Heart left ventricle (tissue), 16 donors: ENCODE measurements at regions not wholly inside any gene's neighbourhood (a gene's known extent, or its start where the extent isn't known, plus 50 kb on each side); places are given as distances from the start of the nearest gene placed in this dataset.

Experiments
- ATAC-seq, 4 donors: fragments of 200-7000 bp; cut with Tn5 transposase; one replicate each; pipeline ENCODE4 v1.9.1; 2020 to 2022; ENCODE audit warnings: moderate library complexity in 4 of 4, mild to moderate bottlenecking in 3 of 4, moderate number of reproducible peaks in 1 of 4
- DNase-seq, 5 donors: peaks; one replicate each; pipeline ENCODE4 v3.0.0-alpha.2; 2020
- H3K27ac ChIP-seq, 12 donors: fragments of 200-600 bp; sonication (generic) in 4 of 12; one replicate each; pipeline versions ENCODE4 v1.5.0 to v1.8.0; 2016 to 2022; ENCODE audit warnings: mild to moderate bottlenecking in 2 of 12
- H3K27me3 ChIP-seq, 9 donors: fragments of 200-600 bp; sonication (generic) in 2 of 9; one replicate each; pipeline versions ENCODE4 v1.5.1 to v1.8.0; 2016 to 2022; ENCODE audit warnings: mild to moderate bottlenecking in 3 of 9
- H3K36me3 ChIP-seq, 9 donors: fragments of 200-600 bp; sonication (generic) in 2 of 9; one replicate each; pipeline versions ENCODE4 v1.5.0 to v1.8.0; 2018 to 2022; ENCODE audit warnings: mild to moderate bottlenecking in 2 of 9
- H3K4me1 ChIP-seq, 12 donors: fragments of 200-600 bp; sonication (generic) in 4 of 12; one replicate each; pipeline versions ENCODE4 v1.5.0 to v1.8.0; 2016 to 2022; ENCODE audit warnings: mild to moderate bottlenecking in 3 of 12
- H3K4me3 ChIP-seq, 12 donors: fragments of 200-600 bp; sonication (generic) in 4 of 12; one replicate each; pipeline versions ENCODE4 v1.5.0 to v1.8.0; 2017 to 2022; ENCODE audit warnings: mild to moderate bottlenecking in 9 of 12, moderate library complexity in 4 of 12
- H3K9me3 ChIP-seq, 12 donors: fragments of 200-600 bp; sonication (generic) in 4 of 12; one replicate each; pipeline versions ENCODE4 v1.5.0 to v1.8.0; 2016 to 2022; ENCODE audit warnings: mild to moderate bottlenecking in 1 of 12
- POLR2A ChIP-seq, 2 donors: fragments of 450-650 bp; IDR thresholded peaks; one replicate each; pipeline ENCODE4 v1.6.1; 2017; ENCODE audit warnings: antibody characterized with exemption in 2 of 2, mild to moderate bottlenecking in 2 of 2, moderate library complexity in 2 of 2
- WGBS, 4 donors: extraction: QIAGEN DNeasy Blood & Tissue Kit in 2 of 4; methylation state at CpG; one replicate each; pipeline versions ENCODE4 v1.1.5 to v1.1.7; 2013 to 2018; 5-methylcytosine and 5-hydroxymethylcytosine counted together
- intact Hi-C, 10 donors: fragments of 100-400 bp; cut with DNase I; formaldehyde crosslinking; loops; one replicate each; pipeline versions ENCODE4 v1.11.1 to v1.14.2; 2022
- TF ChIP-seq, protein P1 (sequence below), 12 donors: fragments of 200-600 bp; sonication (generic) in 4 of 12; IDR thresholded peaks; one replicate each; pipeline versions ENCODE4 v1.5.0 to v1.8.0; 2018 to 2022; ENCODE audit warnings: antibody characterized with exemption in 12 of 12, mild to moderate bottlenecking in 5 of 12
- donor health status: ischemic (EF 13 %, LVEDD 7.1; RV severe dilation, severe dysfunction).
- donor health status: healthy with polysubstance abuse.
- donor health status: DM: no; HTN: yes; CAD: no.
- donor health status: DM: no; HTN: no; CAD: no.
- donor health status: ischemic (EF 25% LVEDD 6.9; RV normal size, moderate dysfunction).
- donor health status: ischemic (EF 25% LVEDD 5.7; RV mildly dilated, moderate dysfunction).
- donor health status: healthy.
- donor health status: DM: yes; HTN: yes; CAD: no.
- donor health status: ischemic (EF 35%, LVEDD 5.7; RV mildly dilated, moderate dysfunction).
- donor health status: nonischemic (EF 11% LVEDD 7.7; RV severe dilation, severe dysfunction).
- donor health status: DM: yes; HTN: yes; CAD: no.
- donor health status: PGD.
- donor health status: ischemic (EF 29% LVEDD 5.4; RV normal size, mild dysfunction).
- donor health status: nonischemic (EF 23%, LVEDD 6.1; RV moderate dilation, normal function).

DNA sequence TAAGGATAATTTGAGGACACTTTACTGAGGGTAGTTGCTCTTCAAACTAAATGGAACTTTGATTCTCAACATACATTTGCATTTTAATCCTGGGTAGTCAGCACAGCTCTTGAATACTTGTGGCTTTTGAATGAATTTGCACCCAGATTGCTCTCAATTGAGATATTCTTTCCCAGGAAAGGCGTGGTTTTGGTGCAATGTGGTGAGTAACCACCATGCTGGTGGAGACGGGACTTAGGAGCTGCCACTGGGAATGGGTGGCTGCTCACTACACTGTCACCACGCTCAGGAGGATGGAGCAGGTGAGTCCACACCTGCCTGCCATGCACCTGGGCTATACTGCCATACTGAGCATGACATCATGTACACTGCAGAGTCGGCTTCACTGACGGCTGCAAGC, 99.2 kb downstream of the IRX1 start:
- no peak overlapping the region for H3K4me3 ChIP-seq
- peaks cover 0 to 6% (median 0%) of the 10 kb centered on the region in 12 donors for H3K9me3 ChIP-seq
- no peaks in the 10 kb centered on the region for H3K4me1 ChIP-seq
- H3K27me3 ChIP-seq = no peaks in the 10 kb centered on the region
- H3K36me3 ChIP-seq = no peaks in the 10 kb centered on the region
- TF ChIP-seq, protein P1, sequence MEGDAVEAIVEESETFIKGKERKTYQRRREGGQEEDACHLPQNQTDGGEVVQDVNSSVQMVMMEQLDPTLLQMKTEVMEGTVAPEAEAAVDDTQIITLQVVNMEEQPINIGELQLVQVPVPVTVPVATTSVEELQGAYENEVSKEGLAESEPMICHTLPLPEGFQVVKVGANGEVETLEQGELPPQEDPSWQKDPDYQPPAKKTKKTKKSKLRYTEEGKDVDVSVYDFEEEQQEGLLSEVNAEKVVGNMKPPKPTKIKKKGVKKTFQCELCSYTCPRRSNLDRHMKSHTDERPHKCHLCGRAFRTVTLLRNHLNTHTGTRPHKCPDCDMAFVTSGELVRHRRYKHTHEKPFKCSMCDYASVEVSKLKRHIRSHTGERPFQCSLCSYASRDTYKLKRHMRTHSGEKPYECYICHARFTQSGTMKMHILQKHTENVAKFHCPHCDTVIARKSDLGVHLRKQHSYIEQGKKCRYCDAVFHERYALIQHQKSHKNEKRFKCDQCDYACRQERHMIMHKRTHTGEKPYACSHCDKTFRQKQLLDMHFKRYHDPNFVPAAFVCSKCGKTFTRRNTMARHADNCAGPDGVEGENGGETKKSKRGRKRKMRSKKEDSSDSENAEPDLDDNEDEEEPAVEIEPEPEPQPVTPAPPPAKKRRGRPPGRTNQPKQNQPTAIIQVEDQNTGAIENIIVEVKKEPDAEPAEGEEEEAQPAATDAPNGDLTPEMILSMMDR (IDR thresholded peaks at IDR 0.05) = no peak
- TF ChIP-seq POLR2A (IDR thresholded peaks at IDR 0.05) = no peak
- 75 to 86% (median 81%) methylated on average over 5 of the region's 5 CpGs for WGBS, 4 donors
- no peak for ATAC-seq
- intact Hi-C loops = no loop called here
- no peak for DNase-seq
- no peak overlapping the region for H3K27ac ChIP-seq

DNA sequence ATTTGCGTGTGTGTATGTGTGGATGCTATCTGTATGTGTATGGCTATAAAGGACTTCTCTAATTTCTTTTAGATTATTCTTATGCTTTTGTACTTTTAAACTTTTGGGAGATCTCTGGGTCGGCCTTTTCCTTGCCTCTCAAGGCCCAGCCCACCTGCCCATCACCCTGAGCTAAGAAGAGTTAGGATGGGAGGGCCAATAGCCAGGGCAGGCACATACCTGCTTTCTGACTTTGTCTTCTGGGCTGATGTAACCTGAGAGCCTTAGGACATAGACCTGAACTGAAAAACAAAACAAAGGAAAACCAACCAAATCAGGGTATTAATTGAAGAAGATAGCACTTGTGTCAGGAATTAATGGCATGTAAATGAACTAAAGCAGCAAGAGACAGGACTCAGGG, 100.2 kb downstream of the IRX1 start:
- Histone ChIP-seq H3K27ac (no peak overlapping the region), H3K36me3 (no peaks in the 10 kb centered on the region), H3K4me1 (no peaks in the 10 kb centered on the region), H3K27me3 (no peaks in the 10 kb centered on the region), H3K9me3 (peaks cover 0 to 6% (median 0%) of the 10 kb centered on the region in 12 donors), H3K4me3 (no peak overlapping the region)
- 79 to 90% (median 83%) methylated on average over 2 of the region's 2 CpGs for WGBS, 4 donors
- ATAC-seq (no peak), DNase-seq (no peak)
- intact Hi-C loops = no loop called here
- no peak for TF ChIP-seq POLR2A (IDR thresholded peaks at IDR 0.05)
- TF ChIP-seq, protein P1 (IDR thresholded peaks at IDR 0.05) = no peak

DNA sequence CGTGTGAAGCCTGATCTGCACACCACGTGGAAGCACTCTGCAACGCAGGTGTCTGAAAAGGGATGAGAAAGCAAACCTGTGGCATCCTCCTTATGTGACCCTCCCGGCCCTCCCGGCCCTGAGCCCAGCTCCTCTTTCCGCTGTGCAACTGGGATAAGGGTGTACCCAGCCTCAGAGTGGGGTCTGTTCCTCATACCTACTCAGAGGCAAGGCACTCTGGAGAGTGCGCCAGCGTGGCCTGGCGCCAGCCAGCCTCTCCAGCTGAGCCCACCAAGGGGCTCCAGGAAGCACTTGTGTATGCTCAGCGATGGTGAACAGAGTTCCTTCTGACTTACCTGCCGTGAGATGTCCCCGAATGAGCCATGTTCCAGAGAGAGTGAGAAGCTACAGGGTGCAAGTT, 102.8 kb downstream of the IRX1 start:
- H3K27me3 ChIP-seq = no peaks in the 10 kb centered on the region
- TF ChIP-seq, protein P1 (IDR thresholded peaks at IDR 0.05) = no peak
- TF ChIP-seq POLR2A (IDR thresholded peaks at IDR 0.05) = no peak
- no peak overlapping the region for H3K27ac ChIP-seq
- no peak overlapping the region for H3K4me3 ChIP-seq
- H3K9me3 ChIP-seq = peaks cover 0 to 6% (median 0%) of the 10 kb centered on the region in 12 donors
- no peaks in the 10 kb centered on the region for H3K36me3 ChIP-seq
- H3K4me1 ChIP-seq = no peaks in the 10 kb centered on the region
- intact Hi-C loops = no loop called here
- DNase-seq (no peak), ATAC-seq (peak in 1 of 4 donors; percentile 49)
- 73 to 86% (median 76%) methylated on average over 11 to 12 of the region's 12 CpGs for WGBS, 4 donors

DNA sequence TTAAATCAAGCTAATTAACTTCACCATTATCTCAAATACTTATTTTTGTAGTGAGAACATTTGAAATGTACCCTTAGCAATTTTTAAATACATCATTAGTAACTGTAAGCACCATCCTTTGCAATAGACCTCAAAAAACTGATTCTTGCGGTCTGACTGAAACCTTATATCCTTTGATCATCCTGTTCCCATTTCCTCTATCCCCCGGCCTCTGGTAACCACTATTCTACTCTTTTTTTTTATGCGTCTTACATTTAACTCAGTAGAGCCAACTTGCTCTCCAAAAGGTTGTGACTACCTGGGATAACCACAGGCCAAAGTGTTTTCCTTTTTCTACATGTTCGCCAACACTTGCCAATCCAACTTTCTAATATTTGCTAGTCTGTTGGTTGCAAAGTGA, 106.1 kb downstream of the IRX1 start:
- Histone ChIP-seq H3K27me3 (no peaks in the 10 kb centered on the region), H3K27ac (no peak overlapping the region), H3K9me3 (peaks cover 0 to under 1% (median 0%) of the 10 kb centered on the region in 12 donors), H3K4me1 (no peaks in the 10 kb centered on the region), H3K4me3 (no peak overlapping the region), H3K36me3 (no peaks in the 10 kb centered on the region)
- intact Hi-C loops = no loop called here
- DNase-seq = no peak
- no peak for ATAC-seq
- WGBS, 4 donors = 79 to 85% (median 81%) methylated on average over 4 of the region's 4 CpGs
- TF ChIP-seq, protein P1 (IDR thresholded peaks at IDR 0.05) = no peak
- no peak for TF ChIP-seq POLR2A (IDR thresholded peaks at IDR 0.05)
